Stimulated activated memory B cell treated with anti-CD40 and anti-IgM and Interleukin-4, amounts not matched to agents 10 μg/mL and 1 μg/mL and 100 μg/mL, for 72 hours (primary cell): ENCODE measurements at regions not wholly inside any gene's neighbourhood (a gene's known extent, or its start where the extent isn't known, plus 50 kb on each side); places are given as distances from the start of the nearest gene placed in this dataset.

Experiments
- ATAC-seq: fragments of 150-1000 bp; cut with Tn5 transposase; 2 replicates; pipeline ENCODE4 v1.10.0; 2021
- H3K27ac Mint-ChIP-seq: one replicate; pipeline ENCODE4 v1.8.0; 2022; ENCODE audit warnings: mild to moderate bottlenecking, mixed read lengths
- H3K27me3 Mint-ChIP-seq: one replicate; pipeline ENCODE4 v1.8.0; 2022; ENCODE audit warnings: mixed read lengths
- H3K36me3 Mint-ChIP-seq: one replicate; pipeline ENCODE4 v1.8.0; 2022; ENCODE audit warnings: mixed read lengths
- H3K4me1 Mint-ChIP-seq: one replicate; pipeline ENCODE4 v1.8.0; 2022; ENCODE audit warnings: mixed read lengths
- H3K4me3 Mint-ChIP-seq: one replicate; pipeline ENCODE4 v1.8.0; 2022; ENCODE audit warnings: mild to moderate bottlenecking, moderate library complexity, mixed read lengths
- H3K9me3 Mint-ChIP-seq: one replicate; pipeline ENCODE4 v1.8.0; 2022; ENCODE audit warnings: mixed read lengths

GRCh38 chr13:40254394-40254793, 412.0 kb downstream of the FOXO1 start:
- H3K27me3 Mint-ChIP-seq, result no peaks in the 10 kb centered on the region
- peaks cover 20% of the 10 kb centered on the region for H3K4me1 Mint-ChIP-seq
- no peaks in the 10 kb centered on the region for H3K9me3 Mint-ChIP-seq
- no peak overlapping the region for H3K4me3 Mint-ChIP-seq
- H3K27ac Mint-ChIP-seq, result peak overlapping the region; percentile 28
- H3K36me3 Mint-ChIP-seq, result no peaks in the 10 kb centered on the region
- no peak for ATAC-seq

DNA sequence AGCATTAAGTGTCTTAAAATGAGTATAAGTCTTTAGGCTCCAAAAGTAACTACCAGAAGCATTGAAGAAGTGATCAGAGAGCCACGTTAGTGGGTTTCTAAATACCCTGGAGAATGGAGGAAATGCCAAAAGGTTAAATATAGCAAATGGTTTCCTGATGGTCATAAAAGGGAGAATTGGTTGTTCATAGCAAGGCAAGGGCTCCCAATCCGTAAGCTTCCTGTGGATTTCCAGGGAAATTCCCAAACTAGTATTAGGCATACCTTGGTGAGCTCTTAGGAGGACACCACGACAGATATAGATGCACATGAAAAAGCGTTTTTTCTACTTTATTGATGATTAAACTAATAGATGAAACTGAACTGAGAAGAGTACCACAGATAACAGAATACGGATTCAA, 410.9 kb downstream of the FOXO1 start:
- H3K36me3 Mint-ChIP-seq, result no peaks in the 10 kb centered on the region
- no peak overlapping the region for H3K4me3 Mint-ChIP-seq

DNA sequence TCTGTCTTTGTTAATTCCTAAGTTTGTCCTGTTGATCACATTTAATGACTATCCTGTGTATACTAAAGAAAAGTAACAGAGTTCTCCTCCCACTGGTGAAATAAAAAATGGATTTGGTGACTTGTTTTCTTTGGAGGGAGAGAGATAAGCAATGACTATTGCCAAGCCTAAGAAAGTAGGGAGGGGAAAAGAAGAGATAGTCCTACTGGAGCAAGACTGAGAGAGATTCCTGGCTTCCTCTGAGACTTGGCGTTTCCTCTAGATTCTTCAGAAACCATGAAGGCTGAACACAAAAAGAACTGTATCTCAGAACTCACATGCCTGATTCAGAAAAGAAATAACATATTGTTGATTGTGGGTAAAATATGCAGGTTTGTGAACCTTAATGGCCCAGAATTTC, 406.5 kb downstream of the FOXO1 start:
- Mint-ChIP-seq H3K4me1 (peaks cover 5% of the 10 kb centered on the region), H3K9me3 (no peaks in the 10 kb centered on the region), H3K27me3 (no peaks in the 10 kb centered on the region), H3K27ac (no peak overlapping the region), H3K36me3 (no peaks in the 10 kb centered on the region), H3K4me3 (no peak overlapping the region)
- ATAC-seq, result no peak

More for the DNA sequence above, 410.9 kb downstream of the FOXO1 start:
- Mint-ChIP-seq H3K27me3 (no peaks in the 10 kb centered on the region), H3K9me3 (no peaks in the 10 kb centered on the region), H3K27ac (no peak overlapping the region), H3K4me1 (peaks cover 20% of the 10 kb centered on the region)
- ATAC-seq, result no peak

DNA sequence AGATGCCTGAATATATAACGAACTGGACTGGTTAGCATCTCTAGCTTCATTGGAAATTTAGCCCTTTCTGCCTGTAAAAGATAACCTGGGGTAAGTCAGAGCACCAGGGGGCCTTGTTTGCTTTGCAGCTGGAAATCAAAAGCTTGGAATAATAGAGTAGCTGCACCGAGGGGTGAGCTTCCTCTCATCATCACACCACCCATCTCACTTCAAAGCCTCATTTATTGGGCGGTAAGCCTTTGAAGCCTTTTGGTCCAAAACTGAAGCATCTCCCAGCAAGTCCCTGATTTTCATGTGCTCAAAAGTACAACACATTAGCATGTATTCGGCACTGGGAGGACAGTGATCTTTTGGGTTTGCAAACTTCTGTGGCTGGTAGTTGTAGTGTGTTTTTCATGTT, 405.1 kb downstream of the FOXO1 start:
- Mint-ChIP-seq H3K27ac (no peak overlapping the region), H3K27me3 (no peaks in the 10 kb centered on the region), H3K4me3 (no peak overlapping the region), H3K9me3 (no peaks in the 10 kb centered on the region), H3K4me1 (no peaks in the 10 kb centered on the region), H3K36me3 (no peaks in the 10 kb centered on the region)
- no peak for ATAC-seq

GRCh38 chr13:40261947-40262346, 404.5 kb downstream of the FOXO1 start:
- H3K27me3 Mint-ChIP-seq, result no peaks in the 10 kb centered on the region
- H3K4me1 Mint-ChIP-seq, result no peaks in the 10 kb centered on the region
- H3K27ac Mint-ChIP-seq, result no peak overlapping the region
- H3K36me3 Mint-ChIP-seq, result no peaks in the 10 kb centered on the region
- ATAC-seq, result no peak
- H3K4me3 Mint-ChIP-seq, result no peak overlapping the region
- H3K9me3 Mint-ChIP-seq, result no peaks in the 10 kb centered on the region

DNA sequence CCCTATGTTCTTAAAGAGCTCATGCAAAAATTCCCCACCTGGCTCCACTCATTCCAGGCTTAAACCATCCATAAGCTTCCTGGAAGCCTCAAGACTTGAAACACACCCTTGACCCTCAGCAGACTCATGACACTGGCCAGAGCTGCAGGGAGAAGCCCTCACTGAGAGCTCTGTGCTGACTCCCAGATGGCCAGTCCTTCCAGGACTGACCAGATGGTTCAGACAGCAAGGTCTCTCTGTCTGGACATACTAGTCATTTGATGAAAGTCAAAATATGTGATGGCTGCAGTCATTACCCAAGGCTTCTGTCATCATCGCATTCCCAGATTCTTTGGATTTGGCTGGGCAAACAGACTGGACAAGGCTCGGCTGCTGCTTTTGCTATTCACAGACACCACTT, 397.4 kb downstream of the FOXO1 start:
- no peak overlapping the region for H3K4me3 Mint-ChIP-seq
- peaks cover 9% of the 10 kb centered on the region for H3K4me1 Mint-ChIP-seq
- H3K36me3 Mint-ChIP-seq, result no peaks in the 10 kb centered on the region
- no peaks in the 10 kb centered on the region for H3K9me3 Mint-ChIP-seq
- ATAC-seq, result no peak
- no peaks in the 10 kb centered on the region for H3K27me3 Mint-ChIP-seq
- no peak overlapping the region for H3K27ac Mint-ChIP-seq

- H3K9me3 Mint-ChIP-seq, result no peaks in the 10 kb centered on the region
- no peaks in the 10 kb centered on the region for H3K36me3 Mint-ChIP-seq
- H3K4me1 Mint-ChIP-seq, result peaks cover 20% of the 10 kb centered on the region
- no peaks in the 10 kb centered on the region for H3K27me3 Mint-ChIP-seq
- ATAC-seq, result no peak
- no peak overlapping the region for H3K27ac Mint-ChIP-seq
- H3K4me3 Mint-ChIP-seq, result no peak overlapping the region
Measured at GRCh38 chr13:40270726-40271125, 395.7 kb downstream of the FOXO1 start.

GRCh38 chr13:40271271-40271885, 395.1 kb downstream of the FOXO1 start:
- Mint-ChIP-seq H3K4me3 (no peak overlapping the region), H3K4me1 (peaks cover 20% of the 10 kb centered on the region), H3K9me3 (no peaks in the 10 kb centered on the region), H3K36me3 (no peaks in the 10 kb centered on the region), H3K27ac (no peak overlapping the region), H3K27me3 (no peaks in the 10 kb centered on the region)
- no peak for ATAC-seq

GRCh38 chr13:40271931-40272775, 394.3 kb downstream of the FOXO1 start:
- Mint-ChIP-seq H3K27ac (no peak overlapping the region), H3K9me3 (no peaks in the 10 kb centered on the region), H3K27me3 (no peaks in the 10 kb centered on the region), H3K4me1 (peaks cover 20% of the 10 kb centered on the region), H3K4me3 (no peak overlapping the region), H3K36me3 (no peaks in the 10 kb centered on the region)
- no peak for ATAC-seq

DNA sequence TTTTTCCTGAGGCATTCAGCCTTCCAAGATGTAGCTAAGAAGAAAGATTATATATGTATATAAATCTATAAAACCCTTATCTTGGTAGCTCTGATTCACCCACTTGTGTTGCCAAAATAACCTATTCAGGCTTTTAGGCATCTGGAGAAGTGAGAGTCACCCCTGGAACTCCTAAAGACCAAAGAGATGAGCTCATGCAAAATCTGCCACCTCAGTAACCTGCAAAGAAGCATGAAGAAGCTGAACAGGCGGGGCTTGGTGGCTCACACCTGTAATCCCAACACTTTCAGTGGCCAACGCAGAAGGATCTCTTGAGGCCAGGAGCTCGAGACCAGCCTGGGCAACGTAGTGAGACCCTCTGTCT, 393.7 kb downstream of the FOXO1 start:
- H3K9me3 Mint-ChIP-seq, result no peaks in the 10 kb centered on the region
- H3K27ac Mint-ChIP-seq, result no peak overlapping the region
- H3K4me1 Mint-ChIP-seq, result peaks cover 16% of the 10 kb centered on the region
- ATAC-seq, result no peak
- no peaks in the 10 kb centered on the region for H3K27me3 Mint-ChIP-seq
- no peak overlapping the region for H3K4me3 Mint-ChIP-seq
- H3K36me3 Mint-ChIP-seq, result no peaks in the 10 kb centered on the region

- Mint-ChIP-seq H3K9me3 (no peaks in the 10 kb centered on the region), H3K4me1 (peaks cover 15% of the 10 kb centered on the region), H3K27ac (no peak overlapping the region), H3K4me3 (no peak overlapping the region), H3K36me3 (no peaks in the 10 kb centered on the region), H3K27me3 (no peaks in the 10 kb centered on the region)
- ATAC-seq, result no peak
Measured at GRCh38 chr13:40273253-40274025, 393.0 kb downstream of the FOXO1 start.

- Mint-ChIP-seq H3K9me3 (no peaks in the 10 kb centered on the region), H3K36me3 (no peaks in the 10 kb centered on the region), H3K4me1 (peaks cover 15% of the 10 kb centered on the region), H3K27ac (no peak overlapping the region), H3K27me3 (no peaks in the 10 kb centered on the region), H3K4me3 (no peak overlapping the region)
- no peak for ATAC-seq
Measured at GRCh38 chr13:40274103-40274502, 392.3 kb downstream of the FOXO1 start.

DNA sequence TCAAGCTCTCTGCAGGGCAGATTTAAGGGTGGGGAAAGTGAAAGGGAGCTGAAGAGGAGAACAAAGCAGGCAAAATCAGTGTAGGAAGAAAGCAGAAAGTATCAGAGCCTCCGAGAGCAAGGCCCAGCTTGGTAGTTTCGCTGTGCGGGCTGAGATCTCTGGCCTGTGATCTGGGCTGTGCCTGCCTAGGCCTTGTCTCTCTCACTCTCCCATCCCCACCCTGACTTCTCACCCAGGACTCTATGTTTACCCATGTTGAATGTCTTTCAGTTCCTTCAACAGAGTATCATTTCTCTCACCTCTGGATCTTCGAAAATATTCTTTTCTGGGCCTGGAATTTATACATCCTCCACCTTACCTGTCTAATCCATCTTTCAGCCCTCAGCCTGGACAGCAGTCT, 391.3 kb downstream of the FOXO1 start:
- ATAC-seq, result no peak
- H3K4me3 Mint-ChIP-seq, result no peak overlapping the region
- no peaks in the 10 kb centered on the region for H3K36me3 Mint-ChIP-seq
- no peaks in the 10 kb centered on the region for H3K27me3 Mint-ChIP-seq
- no peaks in the 10 kb centered on the region for H3K9me3 Mint-ChIP-seq
- peaks cover 15% of the 10 kb centered on the region for H3K4me1 Mint-ChIP-seq
- H3K27ac Mint-ChIP-seq, result no peak overlapping the region

- no peak overlapping the region for H3K27ac Mint-ChIP-seq
- peaks cover 15% of the 10 kb centered on the region for H3K4me1 Mint-ChIP-seq
- H3K9me3 Mint-ChIP-seq, result no peaks in the 10 kb centered on the region
- no peak for ATAC-seq
- H3K27me3 Mint-ChIP-seq, result no peaks in the 10 kb centered on the region
- no peak overlapping the region for H3K4me3 Mint-ChIP-seq
- H3K36me3 Mint-ChIP-seq, result no peaks in the 10 kb centered on the region
Measured at GRCh38 chr13:40275636-40276035, 390.8 kb downstream of the FOXO1 start.

DNA sequence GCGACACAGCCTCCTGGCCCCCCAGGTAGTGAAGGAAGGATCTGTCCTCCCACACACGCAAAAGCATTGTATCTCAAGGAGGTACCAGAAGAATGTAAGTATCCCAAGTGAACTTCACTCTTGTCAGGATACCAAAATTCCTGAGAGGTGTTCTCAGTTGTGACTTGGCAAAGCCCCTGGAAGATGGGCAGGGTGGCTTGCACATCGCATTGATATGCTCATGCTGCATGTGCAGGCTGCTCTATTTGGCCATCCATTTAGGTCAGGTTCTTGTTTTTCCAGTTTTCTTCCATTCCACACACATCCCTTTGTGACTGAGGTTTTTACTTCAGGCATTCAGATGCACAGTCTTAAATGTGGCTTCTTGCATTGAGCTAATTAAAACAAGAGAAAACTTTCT, 382.8 kb downstream of the FOXO1 start:
- ATAC-seq, result no peak
- Mint-ChIP-seq H3K4me3 (no peak overlapping the region), H3K4me1 (peaks cover 6% of the 10 kb centered on the region), H3K36me3 (no peaks in the 10 kb centered on the region), H3K9me3 (no peaks in the 10 kb centered on the region), H3K27ac (peak overlapping the region; percentile 6), H3K27me3 (no peaks in the 10 kb centered on the region)

DNA sequence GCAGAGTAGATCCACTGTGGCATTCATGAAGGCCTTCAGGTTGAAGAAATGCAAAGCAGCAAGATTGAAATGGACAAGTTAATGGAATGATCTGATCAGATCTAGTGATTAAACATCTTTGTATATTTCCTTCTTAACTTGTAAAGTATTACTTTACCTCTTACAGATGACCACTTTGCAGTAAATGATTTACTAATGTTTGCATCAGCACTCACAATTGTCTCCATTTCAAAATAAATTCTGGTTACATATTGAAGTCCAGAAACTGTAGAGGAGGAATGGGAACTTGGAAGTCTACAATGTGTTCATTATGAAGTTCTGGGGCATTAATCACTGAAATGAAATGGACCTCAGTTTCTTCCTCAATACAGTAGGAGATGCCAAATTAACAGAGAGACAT, 380.8 kb downstream of the FOXO1 start:
- no peaks in the 10 kb centered on the region for H3K9me3 Mint-ChIP-seq
- ATAC-seq, result no peak
- no peak overlapping the region for H3K27ac Mint-ChIP-seq
- no peaks in the 10 kb centered on the region for H3K36me3 Mint-ChIP-seq
- H3K4me1 Mint-ChIP-seq, result peaks cover 3% of the 10 kb centered on the region
- no peak overlapping the region for H3K4me3 Mint-ChIP-seq
- no peaks in the 10 kb centered on the region for H3K27me3 Mint-ChIP-seq
